Neuronal stem cell (in vitro differentiated cells): ENCODE measurements at regions not wholly inside any gene's neighbourhood (a gene's known extent, or its start where the extent isn't known, plus 50 kb on each side); places are given as distances from the start of the nearest gene placed in this dataset.

ENCODE experiments used
- DNase-seq: peaks from one replicate; pipeline ENCODE4 v3.0.0-alpha.2; 2013; ENCODE audit warnings: low spot score
- H2AFZ ChIP-seq: one replicate; pipeline ENCODE4 v1.6.1; 2013; ENCODE audit warnings: mild to moderate bottlenecking, low read length, inconsistent platforms
- H2AK5ac ChIP-seq: 2 replicates; pipeline ENCODE4 v1.6.1; 2013; ENCODE audit warnings: low read depth, mild to moderate bottlenecking, inconsistent platforms, low read length, moderate library complexity, mixed read lengths
- H2BK120ac ChIP-seq: 2 replicates; pipeline ENCODE4 v1.6.1; 2013; ENCODE audit warnings: low read depth, mild to moderate bottlenecking, inconsistent platforms, low read length, moderate library complexity, mixed read lengths
- H2BK12ac ChIP-seq: one replicate; pipeline ENCODE4 v1.6.1; 2013; ENCODE audit warnings: low read length, inconsistent platforms
- H2BK15ac ChIP-seq: 2 replicates; pipeline ENCODE4 v1.6.1; 2013; ENCODE audit warnings: mild to moderate bottlenecking, low read length, inconsistent platforms, mixed read lengths
- H2BK5ac ChIP-seq: one replicate; pipeline ENCODE4 v1.6.1; 2013; ENCODE audit warnings: inconsistent platforms, mild to moderate bottlenecking, low read length, moderate library complexity
- H3K14ac ChIP-seq: one replicate; pipeline ENCODE4 v1.6.1; 2013; ENCODE audit warnings: low read length, inconsistent platforms
- H3K18ac ChIP-seq: 2 replicates; pipeline ENCODE4 v1.6.1; 2013; ENCODE audit warnings: low read length, inconsistent platforms
- H3K23ac ChIP-seq: 2 replicates; pipeline ENCODE4 v1.6.1; 2013; ENCODE audit warnings: low read depth, mild to moderate bottlenecking, mixed read lengths, low read length, inconsistent platforms; ENCODE audit not compliant: poor library complexity
- H3K27ac ChIP-seq: replicated peaks from 3 replicates; pipeline ENCODE4 v1.5.1; 2013; ENCODE audit warnings: low read length, inconsistent platforms
- H3K27me3 ChIP-seq, 3 experiments: 2 replicates each; pipeline ENCODE4 v1.6.1; 2013; ENCODE audit warnings: low read length in 3 of 3, mild to moderate bottlenecking in 2 of 3, inconsistent platforms in 1 of 3, low read depth in 1 of 3, mixed read lengths in 1 of 3, moderate library complexity in 1 of 3; ENCODE audit not compliant: control insufficient read depth in 3 of 3, insufficient read depth in 3 of 3
- H3K36me3 ChIP-seq, 2 donors: replicated peaks in 1 of 2; 2 replicates each; pipeline ENCODE4 v1.6.1; 2013; ENCODE audit warnings: low read length in 2 of 2; ENCODE audit not compliant: control insufficient read depth in 2 of 2, insufficient read depth in 2 of 2
- H3K4ac ChIP-seq: 2 replicates; pipeline ENCODE4 v1.6.1; 2013; ENCODE audit warnings: inconsistent platforms, mild to moderate bottlenecking, low read length, moderate library complexity
- H3K4me1 ChIP-seq, 2 donors: 1 replicate in 1 of 2; 2 replicates in 1 of 2; pipeline ENCODE4 v1.6.1; 2013; ENCODE audit warnings: low read length in 2 of 2, low read depth in 1 of 2; ENCODE audit not compliant: control insufficient read depth in 2 of 2, insufficient read depth in 1 of 2
- H3K4me2 ChIP-seq: one replicate; pipeline ENCODE4 v1.6.1; 2013; ENCODE audit warnings: mild to moderate bottlenecking, low read length, inconsistent platforms; ENCODE audit not compliant: insufficient read depth, poor library complexity, severe bottlenecking
- H3K4me3 ChIP-seq, 2 donors: 2 replicates each; pipeline ENCODE4 v1.5.1; 2013; ENCODE audit warnings: low read length in 2 of 2, mild to moderate bottlenecking in 2 of 2, inconsistent platforms in 1 of 2, moderate library complexity in 1 of 2
- H3K79me1 ChIP-seq: one replicate; pipeline ENCODE4 v1.6.1; 2013; ENCODE audit warnings: low read depth, mild to moderate bottlenecking, inconsistent platforms, low read length, moderate library complexity
- H3K9ac ChIP-seq: one replicate; pipeline ENCODE4 v1.6.1; 2013; ENCODE audit warnings: mild to moderate bottlenecking, low read depth, low read length, inconsistent platforms; ENCODE audit not compliant: poor library complexity
- H3K9me3 ChIP-seq, 2 donors: replicated peaks in 1 of 2; 2 replicates each; pipeline versions ENCODE3 to v1.6.1; 2013; ENCODE audit warnings: low read length in 2 of 2, mild to moderate bottlenecking in 2 of 2, inconsistent platforms in 1 of 2, low read depth in 1 of 2, mixed read lengths in 1 of 2, moderate library complexity in 1 of 2; ENCODE audit not compliant: control insufficient read depth in 2 of 2, insufficient read depth in 1 of 2
- H4K8ac ChIP-seq: one replicate; pipeline ENCODE4 v1.6.1; 2013; ENCODE audit warnings: low read depth, mild to moderate bottlenecking, inconsistent platforms, low read length, moderate library complexity
- H4K91ac ChIP-seq: one replicate; pipeline ENCODE4 v1.6.1; 2013; ENCODE audit warnings: low read length, low read depth, mild to moderate bottlenecking, inconsistent platforms; ENCODE audit not compliant: poor library complexity
- WGBS, 2 donors: extraction: QIAGEN DNeasy Blood & Tissue Kit; methylation state at CpG; one replicate each; pipeline ENCODE4 v1.1.7; 2013; ENCODE audit warnings: missing lambda C conversion rate in 2 of 2, mixed read lengths in 1 of 2; ENCODE audit not compliant: insufficient read length in 2 of 2, insufficient replicate concordance in 1 of 2; ENCODE audit errors: extremely low coverage in 2 of 2; 5-methylcytosine and 5-hydroxymethylcytosine counted together

DNA sequence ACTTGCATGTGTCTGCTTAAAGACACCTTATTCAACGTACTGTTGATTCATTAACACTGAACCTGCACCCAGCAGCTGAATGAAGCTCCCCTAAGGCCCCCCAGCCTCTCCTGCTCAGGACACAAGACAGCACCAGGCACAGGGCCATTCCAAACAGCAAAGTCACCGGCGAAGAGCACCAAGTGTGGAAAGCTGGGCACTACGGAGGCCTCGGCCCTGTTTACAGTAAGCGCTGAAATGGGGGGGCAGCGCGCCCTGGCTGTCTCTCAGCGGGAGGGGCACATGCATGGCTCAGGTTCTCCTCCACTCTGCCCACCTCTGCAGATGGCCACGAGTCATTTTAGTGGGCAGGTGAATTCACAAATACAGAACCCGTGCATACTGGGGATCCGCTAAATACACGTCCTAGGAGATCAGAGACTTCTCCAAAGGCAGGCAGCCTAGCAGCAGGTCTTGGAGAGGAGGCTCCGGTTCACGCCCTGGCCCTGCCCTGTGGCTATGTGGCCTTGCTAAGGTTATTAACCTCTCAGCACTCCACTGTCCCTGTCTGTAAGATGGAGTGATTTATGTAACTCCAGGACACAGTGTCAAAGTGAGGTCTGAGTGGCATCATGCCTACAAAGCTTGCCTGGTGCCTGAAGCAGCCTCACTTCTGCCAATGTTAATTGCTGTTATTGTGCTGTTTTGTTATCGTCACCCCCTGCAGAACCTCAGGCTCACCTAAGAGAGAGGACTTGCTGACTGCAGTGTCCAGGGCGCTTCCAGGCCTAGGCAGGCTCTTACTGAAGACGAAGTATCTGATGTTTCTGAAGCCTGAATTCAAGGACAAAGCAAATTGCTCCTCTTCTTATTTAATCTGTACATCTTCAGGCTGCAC lies 207.4 kb upstream of the SOX1 start:
- no peak overlapping the region for H2AK5ac ChIP-seq
- H3K79me1 ChIP-seq: no peaks in the 10 kb centered on the region
- peak overlapping the region; percentile 35 for H2BK12ac ChIP-seq
- no CpG with 5 or more reads among the region's 18 CpGs for WGBS, 2 donors
- H2BK120ac ChIP-seq: no peak overlapping the region
- no peak overlapping the region for H4K91ac ChIP-seq
- H2AFZ ChIP-seq: no peak overlapping the region
- peak overlapping the region; percentile 68 for H3K18ac ChIP-seq
- no peak overlapping the region for H4K8ac ChIP-seq
- H2BK15ac ChIP-seq: peak overlapping the region; percentile 2
- H3K27me3 ChIP-seq: peaks cover 0 to 13% (median 0%) of the 10 kb centered on the region in 3 experiments
- H3K4me2 ChIP-seq: no peak overlapping the region
- H3K9me3 ChIP-seq: peaks cover 0 to 9% of the 10 kb centered on the region in 2 donors
- no peak overlapping the region for H3K27ac ChIP-seq
- no peak overlapping the region for H3K4me3 ChIP-seq
- no peaks in the 10 kb centered on the region for H3K36me3 ChIP-seq
- H3K4ac ChIP-seq: no peak overlapping the region
- H2BK5ac ChIP-seq: no peak overlapping the region
- H3K4me1 ChIP-seq: peaks cover 0 to 13% of the 10 kb centered on the region in 2 donors
- no peak overlapping the region for H3K14ac ChIP-seq
- DNase-seq: no peak
- peak overlapping the region; percentile 83 for H3K9ac ChIP-seq
- peak overlapping the region; percentile 8 for H3K23ac ChIP-seq

DNA sequence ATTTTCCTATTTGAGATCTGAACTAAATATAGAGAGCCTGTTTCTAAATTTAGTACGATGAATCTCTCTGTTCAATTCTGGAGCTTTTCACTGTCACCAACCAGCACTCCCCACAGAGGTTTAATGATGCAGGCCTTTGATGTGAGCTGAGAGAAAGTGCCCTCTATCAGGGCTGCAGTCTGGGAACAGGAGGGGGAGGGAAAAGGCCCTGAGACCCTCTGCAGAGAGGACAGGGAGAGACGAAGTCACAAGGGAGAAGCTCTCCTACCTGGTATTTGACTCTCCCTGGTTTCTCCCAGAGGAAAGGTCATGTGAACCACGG lies 206.8 kb upstream of the SOX1 start:
- peaks cover 0 to 16% (median 0%) of the 10 kb centered on the region in 3 experiments for H3K27me3 ChIP-seq
- no peak overlapping the region for H3K14ac ChIP-seq
- H3K4me2 ChIP-seq: no peak overlapping the region
- H3K27ac ChIP-seq: no peak overlapping the region
- H2AFZ ChIP-seq: no peak overlapping the region
- H2AK5ac ChIP-seq: no peak overlapping the region
- no CpG with 5 or more reads among the region's 3 CpGs for WGBS, 2 donors
- no peak overlapping the region for H2BK120ac ChIP-seq
- no peak overlapping the region for H4K8ac ChIP-seq
- peaks cover 0 to 13% of the 10 kb centered on the region in 2 donors for H3K4me1 ChIP-seq
- H2BK5ac ChIP-seq: no peak overlapping the region
- H3K4ac ChIP-seq: no peak overlapping the region
- peaks cover 0 to 9% of the 10 kb centered on the region in 2 donors for H3K9me3 ChIP-seq
- no peak overlapping the region for H3K9ac ChIP-seq
- no peak overlapping the region for H4K91ac ChIP-seq
- no peak overlapping the region for H2BK15ac ChIP-seq
- H3K18ac ChIP-seq: no peak overlapping the region
- H3K79me1 ChIP-seq: no peaks in the 10 kb centered on the region
- H2BK12ac ChIP-seq: no peak overlapping the region
- H3K4me3 ChIP-seq: no peak overlapping the region
- H3K36me3 ChIP-seq: no peaks in the 10 kb centered on the region
- DNase-seq: no peak
- H3K23ac ChIP-seq: no peak overlapping the region

DNA sequence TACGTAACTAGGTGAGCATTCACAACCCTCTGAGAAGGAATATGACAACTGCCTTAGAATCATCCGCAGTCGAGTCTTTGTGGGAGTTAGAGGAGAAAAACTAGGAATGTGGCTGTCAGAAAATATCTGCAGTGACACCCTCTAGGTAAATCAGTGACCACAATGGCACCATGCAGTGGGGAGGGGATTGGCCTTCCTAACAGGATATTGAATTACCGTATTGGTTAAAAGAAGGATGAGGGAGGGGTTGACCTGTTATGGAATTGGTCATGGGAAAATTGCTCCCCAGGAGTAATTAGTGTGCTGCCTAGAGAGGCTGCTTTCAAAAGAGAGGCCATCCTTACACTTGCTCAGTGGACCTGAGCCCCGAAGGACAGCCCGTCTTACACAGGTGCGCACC lies 205.6 kb upstream of the SOX1 start:
- Histone ChIP-seq H3K4me3 (no peak overlapping the region), H2BK120ac (no peak overlapping the region), H3K27ac (no peak overlapping the region), H3K23ac (no peak overlapping the region), H3K9ac (no peak overlapping the region), H3K79me1 (no peaks in the 10 kb centered on the region), H2AK5ac (no peak overlapping the region), H2AFZ (no peak overlapping the region), H2BK12ac (no peak overlapping the region), H3K4ac (no peak overlapping the region), H3K18ac (no peak overlapping the region), H3K36me3 (no peaks in the 10 kb centered on the region), H3K4me2 (no peak overlapping the region), H4K91ac (no peak overlapping the region), H2BK15ac (no peak overlapping the region), H2BK5ac (no peak overlapping the region), H3K14ac (no peak overlapping the region), H3K4me1 (peaks cover 0 to 13% of the 10 kb centered on the region in 2 donors), H3K27me3 (peaks cover 0 to 23% (median 0%) of the 10 kb centered on the region in 3 experiments), H4K8ac (no peak overlapping the region), H3K9me3 (peaks cover 0 to 9% of the 10 kb centered on the region in 2 donors)
- no CpG with 5 or more reads among the region's 7 CpGs for whole genome bisulfite sequencing, 2 donors
- DNase-seq: no peak

DNA sequence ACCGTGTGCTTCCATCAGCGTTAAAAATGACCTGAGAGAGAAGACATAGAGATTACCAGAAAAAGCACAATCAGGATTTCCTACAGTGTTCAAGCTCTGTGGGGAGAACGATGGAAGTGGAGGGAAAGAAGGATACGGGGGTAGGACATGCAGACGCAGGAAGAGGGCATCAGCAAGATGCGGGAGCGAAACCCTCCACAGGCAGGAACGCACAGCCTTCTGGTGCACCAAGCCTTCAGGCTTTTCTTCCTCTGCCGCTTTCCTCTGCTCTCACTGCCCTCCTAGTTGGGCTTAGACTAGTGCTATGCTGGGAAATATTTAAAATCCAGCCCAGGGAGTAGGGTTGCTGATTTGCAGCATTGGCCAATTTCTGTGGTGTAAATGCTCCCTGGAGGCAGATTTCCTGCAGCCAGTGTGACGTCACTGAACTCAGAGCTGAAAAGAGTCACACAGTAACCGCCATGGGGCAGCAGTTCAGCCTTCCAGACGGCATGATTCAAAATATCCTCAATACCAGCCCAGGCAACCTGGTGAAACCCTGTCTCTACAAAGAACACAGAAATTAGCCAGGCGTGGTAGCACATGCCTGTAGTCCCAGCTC lies 205.1 kb upstream of the SOX1 start:
- Histone ChIP-seq H3K9me3 (peaks cover 0 to 9% of the 10 kb centered on the region in 2 donors), H3K4me1 (peaks cover 0 to 13% of the 10 kb centered on the region in 2 donors), H4K91ac (no peak overlapping the region), H3K23ac (no peak overlapping the region), H3K27me3 (peaks cover 0 to 23% (median 0%) of the 10 kb centered on the region in 3 experiments), H2AFZ (no peak overlapping the region), H3K14ac (no peak overlapping the region), H3K9ac (no peak overlapping the region), H2BK120ac (no peak overlapping the region), H3K36me3 (no peaks in the 10 kb centered on the region), H2AK5ac (no peak overlapping the region), H3K4me2 (no peak overlapping the region), H3K4ac (no peak overlapping the region), H3K18ac (no peak overlapping the region), H3K4me3 (no peak overlapping the region), H2BK15ac (no peak overlapping the region), H4K8ac (no peak overlapping the region), H3K27ac (no peak overlapping the region), H3K79me1 (no peaks in the 10 kb centered on the region), H2BK12ac (no peak overlapping the region), H2BK5ac (no peak overlapping the region)
- no CpG with 5 or more reads among the region's 13 CpGs for WGBS, 2 donors
- no peak for DNase-seq
